GM19023 (cell line): ENCODE measurements at regions not wholly inside any gene's neighbourhood (a gene's known extent, or its start where the extent isn't known, plus 50 kb on each side); places are given as distances from the start of the nearest gene placed in this dataset.

Source experiments
- ATAC-seq: cut with Tn5 transposase; IDR thresholded peaks from one replicate; pipeline ENCODE4 v1.9.1; 2021; ENCODE audit warnings: mild to moderate bottlenecking, moderate library complexity; ENCODE audit not compliant: unreplicated experiment

DNA sequence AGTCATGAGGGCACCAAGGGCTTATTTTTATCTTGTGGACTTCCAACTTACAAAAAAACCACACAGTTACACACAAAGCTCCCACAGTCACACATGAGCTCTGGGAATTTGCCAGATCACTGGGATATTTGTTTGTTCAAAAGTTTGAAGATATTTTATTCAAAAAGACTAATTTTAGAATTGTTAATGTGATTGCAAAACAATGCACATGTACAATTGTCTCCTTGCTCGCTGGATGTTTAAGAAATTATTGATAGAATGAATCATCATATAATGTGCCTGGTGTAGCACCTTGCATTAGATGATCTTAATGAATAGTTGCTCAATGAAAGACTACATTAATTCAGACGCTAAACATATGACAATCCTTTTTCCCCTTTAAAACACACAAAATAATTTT lies 570.3 kb downstream of the LMO4 start:
- ATAC-seq, result no peak

DNA sequence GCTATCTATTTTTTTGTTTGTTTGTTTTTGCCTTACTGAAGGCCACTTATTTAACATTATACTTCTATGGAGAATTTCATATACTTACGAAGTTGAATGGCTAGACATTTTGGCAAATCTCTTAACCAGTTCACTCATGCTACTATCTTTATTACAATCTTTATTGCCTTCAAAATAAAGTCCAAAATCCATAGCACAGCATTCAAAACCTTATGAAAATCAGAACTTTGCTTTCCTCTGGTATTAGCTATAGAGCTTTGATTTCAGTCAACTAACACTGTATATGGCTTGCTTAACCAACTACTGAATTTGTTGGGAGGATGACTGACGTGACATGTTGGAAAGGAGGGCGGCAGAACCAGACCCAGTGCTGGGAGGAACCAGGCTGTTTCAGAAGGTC lies 571.1 kb downstream of the LMO4 start:
- no peak for ATAC-seq

DNA sequence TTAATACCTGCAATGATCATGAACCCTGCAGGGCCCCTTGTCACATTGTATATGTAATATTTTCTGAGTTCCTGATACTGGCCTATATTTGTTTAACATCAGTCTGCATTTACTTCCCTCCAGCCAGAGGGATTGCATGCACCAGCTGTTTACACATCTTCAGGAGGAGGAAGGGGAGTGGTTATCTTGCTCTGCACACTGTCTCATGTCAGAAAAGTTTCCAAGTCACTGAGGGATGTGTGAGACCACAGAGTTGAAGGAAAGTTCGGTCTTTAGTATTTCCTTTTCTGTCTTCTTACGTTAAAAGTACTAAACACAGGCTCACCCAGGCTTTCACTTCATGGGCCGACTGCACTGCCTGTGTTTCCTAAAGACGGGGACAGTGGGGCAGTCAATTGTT lies 574.1 kb downstream of the LMO4 start:
- no peak for ATAC-seq

DNA sequence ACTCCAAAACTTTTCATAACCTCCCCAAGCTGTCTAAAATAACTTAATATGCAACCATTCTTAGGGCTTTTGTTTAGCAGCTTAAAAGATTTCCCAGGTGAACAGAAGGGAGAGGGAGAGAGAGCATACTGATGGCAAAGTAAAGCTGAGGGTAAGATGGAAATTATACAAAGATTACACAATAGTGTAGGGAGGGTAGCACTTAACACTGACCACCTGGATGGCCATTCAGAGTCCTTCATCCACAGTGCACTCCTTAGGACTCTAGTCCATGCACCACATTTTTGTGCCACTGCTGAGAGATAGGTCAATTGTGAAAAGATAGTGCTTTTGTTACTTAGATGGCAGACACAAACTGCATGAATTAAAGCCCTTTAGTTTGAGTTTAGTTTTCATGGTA lies 574.6 kb downstream of the LMO4 start:
- no peak for ATAC-seq

DNA sequence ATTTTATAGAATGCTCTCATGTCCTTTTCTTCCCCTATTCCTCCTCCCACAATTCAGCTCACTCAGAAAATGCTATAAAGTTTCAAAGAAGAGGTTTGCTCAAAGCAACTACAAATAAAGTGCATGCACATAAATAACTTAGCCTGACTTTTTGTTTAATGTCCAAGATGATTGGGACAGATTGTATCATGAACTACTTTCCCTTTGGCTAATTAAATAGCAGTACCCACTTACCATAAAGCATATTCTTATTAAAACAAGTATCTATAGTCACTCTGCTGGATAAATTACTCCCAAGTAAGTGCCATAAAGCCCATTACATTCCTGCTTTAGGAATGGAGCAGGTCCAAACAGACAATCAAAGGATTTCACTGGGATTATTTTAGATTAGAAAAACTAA lies 576.0 kb downstream of the LMO4 start:
- no peak for ATAC-seq

DNA sequence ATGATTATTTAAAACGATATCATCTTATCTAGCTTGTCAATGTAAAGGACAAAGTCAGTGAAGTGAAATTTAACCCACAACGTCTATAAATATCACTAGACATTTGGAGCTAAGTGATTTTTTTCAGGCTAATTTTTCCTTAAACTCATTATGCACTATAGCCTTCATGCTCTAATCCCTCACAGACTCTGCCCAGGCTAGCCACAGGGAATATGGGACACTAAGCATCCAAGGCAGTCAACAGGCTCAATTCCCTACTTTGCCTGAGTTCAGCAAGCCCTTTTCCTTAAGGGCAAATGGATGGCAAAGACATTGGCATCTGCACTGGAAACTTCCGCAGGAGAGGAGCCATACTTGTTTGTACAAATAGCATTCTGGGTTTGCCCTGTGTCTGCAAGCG lies 577.0 kb downstream of the LMO4 start:
- ATAC-seq, result no peak

DNA sequence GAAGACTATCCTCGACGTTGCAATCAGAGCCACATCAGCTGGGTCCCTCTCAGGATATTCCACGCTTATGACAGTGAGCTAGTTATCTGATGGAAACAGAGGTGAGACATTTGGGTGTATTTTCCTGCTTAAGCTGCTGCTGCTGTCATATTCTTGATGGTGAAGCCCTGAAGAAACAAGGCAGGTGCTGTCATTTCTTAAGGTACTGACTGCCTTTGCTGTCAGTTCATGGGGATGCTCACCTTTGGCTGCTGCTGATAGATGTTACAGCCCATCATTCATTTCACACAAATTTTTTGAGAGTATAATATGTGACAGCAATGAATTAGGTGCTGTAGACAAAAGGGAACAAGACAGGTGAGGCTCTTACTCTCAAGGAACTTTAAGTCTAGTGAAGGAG lies 577.4 kb downstream of the LMO4 start:
- no peak for ATAC-seq

DNA sequence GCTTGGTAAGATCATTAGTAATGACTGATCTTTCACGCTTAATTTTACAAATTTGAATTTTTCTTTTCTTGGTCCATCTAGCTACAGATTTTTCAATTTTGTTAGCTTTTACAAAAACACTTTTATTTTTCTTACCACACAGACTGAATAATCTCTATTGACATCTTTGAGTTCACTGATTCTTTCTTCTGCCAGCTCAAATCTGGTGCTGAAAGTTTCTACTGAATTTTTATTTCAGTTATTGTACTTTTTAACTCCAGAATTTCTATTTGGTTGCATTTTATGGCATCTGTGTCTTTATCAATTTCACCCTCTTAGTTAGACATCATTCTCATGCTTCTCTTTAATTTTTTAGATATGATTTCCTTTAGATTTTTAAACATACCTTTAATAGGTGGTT lies 584.7 kb downstream of the LMO4 start:
- no peak for ATAC-seq

DNA sequence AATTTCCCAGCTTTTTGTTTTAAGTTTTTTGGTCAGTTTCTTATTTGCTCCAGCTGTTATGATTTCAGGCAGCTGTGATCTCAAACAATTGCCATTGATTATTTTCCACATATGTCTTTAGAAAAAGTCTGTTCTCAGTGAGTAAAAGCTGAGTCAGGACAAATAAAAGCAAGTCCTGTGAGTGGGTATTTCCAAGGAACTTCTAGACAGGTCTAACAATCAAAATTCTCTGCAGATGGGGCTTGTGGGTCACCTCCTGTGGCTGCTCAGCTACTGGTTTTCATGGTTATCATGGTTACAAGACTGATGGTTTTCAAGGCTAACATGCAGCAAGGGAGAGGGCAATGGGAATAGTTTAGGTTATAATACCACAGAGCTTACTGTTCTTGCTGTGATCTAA lies 585.7 kb downstream of the LMO4 start:
- ATAC-seq, result no peak

DNA sequence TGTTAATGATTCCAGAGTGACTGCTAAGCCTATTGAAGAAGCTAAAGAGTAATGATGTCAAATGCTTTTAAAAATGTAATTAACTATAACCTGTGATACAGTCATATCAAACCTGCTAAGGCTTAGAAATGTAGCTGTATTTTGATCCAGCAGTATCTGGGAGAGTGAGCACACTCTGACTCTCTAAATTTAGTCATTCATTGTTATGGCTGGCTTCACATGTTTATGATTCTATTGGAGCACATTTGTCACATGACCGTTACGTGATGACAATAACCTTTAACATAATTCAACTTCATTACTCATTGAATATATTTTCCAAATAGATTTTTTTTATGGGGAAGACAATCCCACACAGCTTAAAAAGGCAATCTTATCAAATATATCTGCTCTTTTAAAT lies 587.1 kb downstream of the LMO4 start:
- ATAC-seq, result no peak

DNA sequence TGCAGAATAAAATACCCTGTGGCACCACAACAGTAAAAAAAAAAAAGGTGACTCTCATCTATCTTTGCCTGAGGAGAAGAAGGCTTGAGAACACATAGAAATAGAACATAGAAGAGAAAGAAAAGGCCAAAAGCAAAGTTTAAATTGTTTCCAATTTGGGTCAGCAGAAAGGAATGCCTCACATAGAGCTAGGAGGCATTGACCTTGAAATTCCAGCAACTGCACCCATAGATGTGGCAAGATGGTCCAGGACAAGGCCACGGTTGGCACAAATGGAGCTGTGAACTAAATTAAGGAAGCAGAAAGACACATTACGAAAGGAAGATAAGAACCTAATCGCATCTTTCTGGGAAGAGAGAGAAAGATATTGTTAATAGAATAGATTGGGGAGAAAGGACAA lies 588.3 kb downstream of the LMO4 start:
- ATAC-seq, result no peak

DNA sequence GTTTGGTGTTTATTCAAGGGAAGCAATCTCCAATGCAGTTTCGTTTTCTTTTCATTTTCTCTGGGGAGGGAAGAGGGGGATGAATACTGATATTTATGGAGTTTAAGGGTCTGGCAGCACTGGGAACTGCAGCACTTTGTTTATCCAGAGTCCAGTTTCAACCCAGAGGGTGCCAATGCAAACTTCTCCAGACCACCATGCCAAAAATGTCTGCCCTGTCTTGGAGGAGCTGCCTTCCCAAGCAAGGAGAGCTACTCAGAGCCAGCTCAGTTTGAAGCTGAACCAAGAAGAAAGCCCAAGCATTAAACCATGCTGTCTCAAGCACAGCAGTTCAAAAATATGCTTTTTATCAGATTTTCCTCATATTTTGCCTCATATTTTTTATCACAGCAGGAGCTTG lies 589.7 kb downstream of the LMO4 start:
- no peak for ATAC-seq

DNA sequence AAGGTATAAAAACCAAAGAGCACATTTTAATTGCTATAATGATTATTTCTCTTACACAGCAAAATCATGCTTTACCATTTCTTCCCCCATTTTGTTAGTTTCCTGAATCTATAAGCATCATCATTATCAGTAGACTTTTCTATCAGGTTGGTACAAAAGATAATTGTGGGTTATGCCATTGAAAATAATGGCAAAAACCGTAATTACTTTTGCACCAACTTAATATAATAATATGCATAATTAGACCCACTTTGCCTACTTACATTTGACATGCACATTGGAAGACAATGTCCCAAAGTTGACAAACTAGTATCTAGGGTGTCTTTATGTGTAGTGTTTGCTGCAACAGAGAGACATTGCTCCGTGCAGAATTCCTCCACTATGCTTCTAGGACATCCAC lies 594.2 kb downstream of the LMO4 start:
- no peak for ATAC-seq

DNA sequence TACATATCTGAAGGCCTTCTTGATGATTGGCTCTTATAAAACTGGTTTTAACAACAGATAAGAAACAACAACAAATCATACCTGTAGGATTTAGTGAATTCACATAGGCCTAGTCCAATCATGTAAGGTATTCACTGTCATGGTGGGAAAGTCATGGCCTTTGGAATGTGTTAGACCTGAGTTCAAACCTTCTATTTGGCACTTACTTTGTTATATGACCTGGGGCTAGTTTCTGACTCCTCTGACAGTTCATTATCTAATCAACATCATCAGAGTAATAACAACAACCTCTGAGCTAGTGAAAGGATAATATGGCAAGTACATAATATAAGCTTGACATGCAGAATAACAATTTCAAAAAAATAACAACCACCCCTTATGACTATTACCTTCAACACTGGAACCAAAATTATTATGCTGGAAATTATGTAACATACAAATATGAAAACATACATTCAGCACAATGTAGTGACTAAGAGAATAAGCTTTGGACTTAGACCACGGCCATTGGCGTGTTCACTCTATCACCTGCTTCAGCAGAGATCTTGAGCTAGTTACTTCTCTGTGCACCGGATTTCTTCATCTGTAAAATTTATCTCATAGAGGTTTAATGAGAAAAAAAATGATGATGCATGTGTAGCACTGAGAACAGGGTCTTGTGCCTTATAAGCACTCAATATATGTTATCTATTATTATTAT lies 597.6 kb downstream of the LMO4 start:
- no peak for ATAC-seq

DNA sequence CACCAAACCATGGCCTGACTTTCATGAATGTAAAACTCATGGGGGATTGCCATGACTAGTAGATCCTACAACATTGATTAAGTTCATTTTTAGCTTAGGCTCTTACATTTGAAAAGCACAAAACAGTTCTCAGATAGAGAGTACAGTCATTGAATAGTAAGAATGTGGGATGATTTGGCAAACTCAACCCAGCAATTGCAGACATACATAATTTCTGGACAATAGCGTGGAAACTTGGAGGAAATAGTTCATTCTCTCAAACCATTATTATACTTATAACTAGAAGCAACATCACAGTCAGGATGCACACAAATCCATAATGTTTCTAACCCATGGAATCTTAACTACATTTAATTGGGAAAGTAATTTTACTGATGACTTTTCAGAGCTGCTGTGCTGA lies 598.2 kb downstream of the LMO4 start:
- no peak for ATAC-seq

DNA sequence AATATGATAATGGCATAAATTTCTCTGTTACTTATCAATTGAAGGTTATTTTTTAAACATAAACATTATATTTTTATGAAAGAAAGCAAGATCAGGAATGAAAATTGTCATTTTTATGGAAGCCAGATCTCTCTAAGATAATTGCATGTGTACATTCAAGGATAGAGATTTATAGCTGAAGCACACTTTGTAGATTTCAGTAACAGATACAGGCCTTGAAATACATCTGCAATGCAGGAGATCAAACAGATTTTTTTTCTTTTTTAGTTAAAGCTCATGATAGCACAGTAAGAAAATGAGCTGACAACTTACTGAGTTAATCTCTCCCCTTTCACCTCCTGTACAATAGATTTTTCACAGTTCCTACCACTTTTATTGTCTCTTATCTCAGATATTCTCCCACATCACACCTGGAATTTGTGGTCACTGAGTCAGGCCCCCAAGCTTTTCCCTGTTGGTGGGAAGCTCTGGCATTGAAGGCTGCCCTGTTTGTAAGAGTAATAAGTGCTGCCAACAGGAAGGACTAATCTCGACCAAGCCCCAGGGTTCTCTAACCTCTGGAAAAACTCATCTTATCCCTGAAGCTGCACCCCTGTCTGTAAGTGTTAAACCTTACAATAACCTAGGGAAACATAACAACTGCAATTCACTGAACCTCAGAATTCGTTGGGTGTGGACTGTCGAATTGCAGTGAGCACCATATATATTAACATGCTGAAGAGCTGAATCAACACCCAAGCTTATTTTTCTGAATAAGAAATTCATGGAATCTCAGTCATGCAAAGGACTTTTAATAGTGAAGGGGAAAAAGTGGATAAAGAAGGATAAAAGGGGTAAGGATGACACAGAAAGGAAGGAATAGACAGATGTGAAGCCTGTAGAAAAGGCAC lies 599.0 kb downstream of the LMO4 start:
- no peak for ATAC-seq

DNA sequence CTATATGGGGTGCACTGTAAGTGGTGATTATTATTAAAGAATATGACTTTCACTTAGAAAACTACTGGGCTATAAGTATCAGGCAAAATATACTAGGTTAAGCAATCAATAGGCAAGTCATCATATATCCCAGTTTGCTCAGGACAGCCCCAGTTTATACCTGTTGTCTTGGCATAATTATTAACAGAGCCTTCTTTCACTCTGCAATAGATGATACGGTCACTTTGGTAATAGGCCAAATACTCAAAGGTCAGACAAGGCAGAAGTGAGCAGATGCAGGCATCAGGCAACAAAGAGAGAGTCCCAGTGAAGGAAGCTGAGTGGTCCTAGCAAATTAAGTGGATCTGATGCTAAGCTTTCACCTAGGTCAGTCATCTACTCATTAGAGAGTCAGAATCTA lies 599.9 kb downstream of the LMO4 start:
- no peak for ATAC-seq

DNA sequence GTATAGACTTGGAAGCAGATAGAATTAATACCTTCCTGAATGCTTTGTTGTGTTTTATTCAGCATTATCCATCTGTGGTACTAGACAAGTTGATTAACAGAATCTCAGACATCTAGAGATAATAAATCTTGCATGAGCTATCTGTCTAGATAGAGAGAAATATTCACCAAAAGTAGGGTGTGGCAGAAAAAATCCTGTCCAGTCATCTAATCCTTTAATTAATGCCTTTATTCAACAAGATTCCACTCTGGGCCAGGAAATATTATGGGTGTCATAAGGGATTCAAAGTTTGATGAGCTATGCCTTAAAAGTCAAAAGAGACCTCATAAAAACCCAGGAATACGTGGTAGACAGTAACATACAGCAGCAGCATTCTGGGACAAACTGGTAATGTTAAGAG lies 601.2 kb downstream of the LMO4 start:
- ATAC-seq, result no peak

DNA sequence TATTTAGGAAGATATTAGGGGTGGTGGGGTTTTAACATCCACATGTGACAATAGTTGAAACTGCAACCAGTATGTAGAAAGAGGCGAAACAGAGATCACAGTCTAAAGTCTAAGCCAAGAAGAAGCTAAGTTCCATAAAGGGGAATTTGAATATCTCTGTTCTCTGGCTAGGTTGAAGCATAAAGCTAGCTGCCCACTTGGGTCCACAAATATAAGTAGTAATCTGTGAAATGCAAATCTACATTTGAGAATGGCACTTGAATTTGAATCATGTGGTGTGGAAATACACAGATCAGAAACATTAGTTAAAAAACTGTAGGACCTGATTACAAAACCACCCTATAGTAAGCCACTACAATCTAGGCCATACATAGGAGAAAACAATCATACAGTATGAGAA lies 602.1 kb downstream of the LMO4 start:
- ATAC-seq, result no peak

DNA sequence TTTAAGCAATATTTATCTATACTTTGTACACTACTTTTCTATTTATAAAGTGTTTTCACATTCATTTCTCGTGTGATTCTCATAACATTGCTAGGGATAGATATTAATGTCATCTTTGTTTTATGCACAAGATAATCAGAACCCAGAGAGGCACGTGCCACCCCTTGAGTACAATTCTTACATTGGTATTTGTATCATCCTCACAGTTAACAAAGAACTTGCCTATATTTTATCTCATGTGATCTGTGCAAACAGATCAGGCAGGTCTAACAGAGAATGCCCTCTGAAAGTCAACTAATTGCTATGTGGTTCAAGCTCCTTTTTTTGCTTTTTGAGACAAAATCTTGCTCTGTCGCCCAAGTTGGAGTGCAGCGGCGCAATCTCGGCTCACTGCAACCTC lies 604.5 kb downstream of the LMO4 start:
- ATAC-seq, result no peak

DNA sequence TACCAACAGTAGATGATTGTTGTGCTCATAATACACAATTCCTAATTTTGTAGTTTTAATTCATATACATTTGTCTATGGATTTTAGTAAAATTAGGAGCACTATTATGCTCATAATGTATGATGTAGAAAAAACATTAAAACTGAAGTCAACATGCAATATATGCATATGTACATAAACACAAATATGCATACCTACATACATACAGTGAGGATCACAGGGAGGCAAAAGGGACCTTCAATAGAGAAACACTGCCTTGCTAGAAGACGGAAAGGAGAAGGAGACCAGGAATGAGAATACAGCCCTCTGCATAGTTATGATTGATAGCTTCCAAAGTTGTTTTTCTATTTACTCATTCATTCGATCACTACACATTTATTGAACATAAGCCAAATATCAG lies 606.5 kb downstream of the LMO4 start:
- no peak for ATAC-seq

DNA sequence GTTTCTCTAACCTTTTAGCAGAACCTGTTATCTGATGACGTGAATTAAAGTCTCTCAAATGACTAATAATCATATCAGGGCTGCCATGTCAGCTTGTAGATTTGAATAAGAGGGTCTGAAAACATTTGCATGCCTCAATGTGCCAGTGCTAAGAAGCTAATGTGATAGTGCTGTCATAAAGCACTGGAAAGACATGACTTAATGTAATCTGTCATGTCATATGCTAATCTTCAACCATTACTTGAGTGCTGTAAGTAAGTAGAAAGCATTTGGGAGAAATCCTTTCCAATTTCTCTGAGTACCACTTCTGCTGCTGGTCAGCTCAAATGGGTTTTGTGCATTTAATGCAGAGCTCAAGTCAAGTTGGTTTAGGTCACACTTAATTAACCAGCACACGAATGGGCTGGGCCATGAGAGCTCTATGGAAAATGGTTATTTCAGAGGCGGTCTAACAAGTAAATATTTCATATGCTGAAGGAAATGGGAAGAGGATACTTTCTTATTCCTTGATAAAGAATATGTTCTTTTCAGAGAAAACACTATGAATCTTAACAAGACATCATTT lies 609.2 kb downstream of the LMO4 start:
- no peak for ATAC-seq
